GM18909 (cell line): ENCODE measurements at regions not wholly inside any gene's neighbourhood (a gene's known extent, or its start where the extent isn't known, plus 50 kb on each side); places are given as distances from the start of the nearest gene placed in this dataset.
"Not testable (repeated sequence)": the region's sequence is repeated elsewhere in the genome, so short reads cannot be mapped to it uniquely, and the experiment has no call there.

Experiments
- ATAC-seq: cut with Tn5 transposase; IDR thresholded peaks from one replicate; pipeline ENCODE4 v1.9.1; 2021; ENCODE audit warnings: mild to moderate bottlenecking; ENCODE audit not compliant: unreplicated experiment, poor library complexity

GRCh38 chr11:129694966-129695365 is 120.7 kb upstream of the TMEM45B start:
- ATAC-seq: no peak

- peak; percentile 88 for ATAC-seq
Measured at GRCh38 chr11:129695571-129696308, 119.9 kb upstream of the TMEM45B start.

GRCh38 chr11:129696309-129696989 is 119.2 kb upstream of the TMEM45B start:
- no peak for ATAC-seq

GRCh38 chr11:129698212-129698611 is 117.4 kb upstream of the TMEM45B start:
- ATAC-seq: no peak

GRCh38 chr11:129699711-129700304 is 115.8 kb upstream of the TMEM45B start:
- no peak for ATAC-seq

- ATAC-seq: no peak
Measured at GRCh38 chr11:129700701-129701100, 114.9 kb upstream of the TMEM45B start.

GRCh38 chr11:129701706-129702105 is 113.9 kb upstream of the TMEM45B start:
- no peak for ATAC-seq

GRCh38 chr11:129702410-129703398 is 112.9 kb upstream of the TMEM45B start:
- no peak for ATAC-seq

- ATAC-seq: no peak
Measured at GRCh38 chr11:129703846-129704245, 111.8 kb upstream of the TMEM45B start.

GRCh38 chr11:129704831-129705230 is 110.8 kb upstream of the TMEM45B start:
- no peak for ATAC-seq

- no peak for ATAC-seq
Measured at GRCh38 chr11:129705341-129705740, 110.3 kb upstream of the TMEM45B start.

GRCh38 chr11:129705933-129706332 is 109.7 kb upstream of the TMEM45B start:
- no peak for ATAC-seq

GRCh38 chr11:129709801-129710398 is 105.7 kb upstream of the TMEM45B start:
- no peak for ATAC-seq

GRCh38 chr11:129710423-129710822 is 105.2 kb upstream of the TMEM45B start:
- ATAC-seq: no peak

- ATAC-seq: no peak
Measured at GRCh38 chr11:129711760-129712159, 103.9 kb upstream of the TMEM45B start.

GRCh38 chr11:129712486-129713240 is 103.0 kb upstream of the TMEM45B start:
- ATAC-seq: not testable (repeated sequence)

GRCh38 chr11:129719037-129719436 is 96.6 kb upstream of the TMEM45B start:
- ATAC-seq: no peak

- no peak for ATAC-seq
Measured at GRCh38 chr11:129720156-129720555, 95.5 kb upstream of the TMEM45B start.

GRCh38 chr11:129720994-129721393 is 94.7 kb upstream of the TMEM45B start:
- no peak for ATAC-seq
